Keratinocyte (primary cell): ENCODE measurements at regions not wholly inside any gene's neighbourhood (a gene's known extent, or its start where the extent isn't known, plus 50 kb on each side); places are given as distances from the start of the nearest gene placed in this dataset.

Source experiments
- CTCF ChIP-seq, 3 experiments: IDR thresholded peaks in 1 of 3; conservative IDR thresholded peaks in 1 of 3; optimal IDR thresholded peaks in 1 of 3; 2 replicates in 2 of 3; 3 replicates in 1 of 3; pipeline versions ENCODE3 to v1.5.1; 2011; ENCODE audit warnings: low read length in 3 of 3, mild to moderate bottlenecking in 3 of 3, moderate library complexity in 2 of 3, control low read depth in 1 of 3, inconsistent platforms in 1 of 3; ENCODE audit not compliant: insufficient read depth in 2 of 3; ENCODE audit errors: extremely low read depth in 1 of 3
- EZH2 ChIP-seq: IDR thresholded peaks from one replicate; pipeline ENCODE4 v1.6.1; 2012; ENCODE audit warnings: inconsistent platforms, mild to moderate bottlenecking, low read length, moderate library complexity

- TF ChIP-seq CTCF (optimal IDR thresholded peaks at IDR 0.05 in 1 of 3, IDR thresholded peaks at IDR 0.05 in 1 of 3, conservative IDR thresholded peaks at IDR 0.05 in 1 of 3; ENCODE audit: extremely low read depth in 1 of 3, insufficient read depth in 2 of 3, low read length in 3 of 3): no peak
- no peak for TF ChIP-seq EZH2
These were observed 531.4 kb upstream of the NBEA start for GRCh38 chr13:34410678-34411077.
